ENCODE measurements at regions not wholly inside any gene's neighbourhood (a gene's known extent, or its start where the extent isn't known, plus 50 kb on each side); places are given as distances from the start of the nearest gene placed in this dataset.
"Not testable (repeated sequence)": the region's sequence is repeated elsewhere in the genome, so short reads cannot be mapped to it uniquely, and the experiment has no call there.

GRCh38 chr21:9663914-9664729, 857.3 kb upstream of the TPTE start:
- H3K9me3 Mint-ChIP-seq, H3K36me3 Mint-ChIP-seq, H3K27ac Mint-ChIP-seq, H3K4me3 Mint-ChIP-seq, H3K4me1 Mint-ChIP-seq, H3K27me3 Mint-ChIP-seq: not testable (repeated sequence)

GRCh38 chr21:9675811-9676210, 845.6 kb upstream of the TPTE start:
- not testable (repeated sequence) for H3K4me1 Mint-ChIP-seq, H3K27me3 Mint-ChIP-seq, H3K9me3 Mint-ChIP-seq

GRCh38 chr21:9679029-9679428, 842.4 kb upstream of the TPTE start:
- not testable (repeated sequence) for H3K36me3 Mint-ChIP-seq, H3K4me3 Mint-ChIP-seq, H3K9me3 Mint-ChIP-seq, H3K4me1 Mint-ChIP-seq, H3K27me3 Mint-ChIP-seq, H3K27ac Mint-ChIP-seq

More at GRCh38 chr21:9675811-9676210, 845.6 kb upstream of the TPTE start:
- H3K36me3 Mint-ChIP-seq, H3K4me3 Mint-ChIP-seq, H3K27ac Mint-ChIP-seq: not testable (repeated sequence)

GRCh38 chr21:9688945-9689344, 832.4 kb upstream of the TPTE start:
- not testable (repeated sequence) for H3K27me3 Mint-ChIP-seq, H3K36me3 Mint-ChIP-seq, H3K9me3 Mint-ChIP-seq, H3K4me1 Mint-ChIP-seq, H3K4me3 Mint-ChIP-seq, H3K27ac Mint-ChIP-seq

- not testable (repeated sequence) for H3K27ac Mint-ChIP-seq, H3K36me3 Mint-ChIP-seq, H3K4me3 Mint-ChIP-seq, H3K4me1 Mint-ChIP-seq, H3K9me3 Mint-ChIP-seq, H3K27me3 Mint-ChIP-seq
These were observed 830.4 kb upstream of the TPTE start for GRCh38 chr21:9690981-9691380.

- not testable (repeated sequence) for H3K27me3 Mint-ChIP-seq, H3K9me3 Mint-ChIP-seq, H3K4me1 Mint-ChIP-seq, H3K36me3 Mint-ChIP-seq, H3K4me3 Mint-ChIP-seq, H3K27ac Mint-ChIP-seq
These were observed 825.6 kb upstream of the TPTE start for GRCh38 chr21:9695759-9696158.

DNA sequence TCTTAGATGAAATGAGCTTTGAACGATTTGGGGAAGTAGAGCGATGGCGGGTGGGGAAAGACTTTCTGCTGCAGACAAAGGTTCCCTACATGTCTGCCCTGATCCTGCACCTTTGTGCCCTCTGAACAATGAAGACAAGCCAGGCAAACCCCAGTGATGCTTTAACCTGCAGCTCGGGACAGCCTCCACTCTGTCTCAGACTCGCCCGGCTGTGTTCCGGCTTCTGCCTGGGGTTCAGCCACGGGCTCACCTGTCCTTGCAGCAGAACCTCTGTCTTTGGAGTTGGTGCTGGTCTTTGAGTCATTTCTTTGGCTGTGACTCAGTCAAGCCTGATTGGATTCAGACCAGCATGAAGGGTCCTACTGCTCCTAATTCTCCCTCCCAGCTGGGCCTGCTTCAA, 823.6 kb upstream of the TPTE start:
- H3K9me3 Mint-ChIP-seq, H3K4me1 Mint-ChIP-seq, H3K36me3 Mint-ChIP-seq, H3K27ac Mint-ChIP-seq, H3K27me3 Mint-ChIP-seq, H3K4me3 Mint-ChIP-seq: not testable (repeated sequence)

GRCh38 chr21:9705016-9705415, 816.4 kb upstream of the TPTE start:
- H3K27me3 Mint-ChIP-seq, H3K9me3 Mint-ChIP-seq, H3K36me3 Mint-ChIP-seq, H3K4me3 Mint-ChIP-seq, H3K4me1 Mint-ChIP-seq, H3K27ac Mint-ChIP-seq: not testable (repeated sequence)

GRCh38 chr21:9705455-9705854, 815.9 kb upstream of the TPTE start:
- H3K9me3 Mint-ChIP-seq, H3K36me3 Mint-ChIP-seq, H3K4me3 Mint-ChIP-seq, H3K27ac Mint-ChIP-seq, H3K27me3 Mint-ChIP-seq, H3K4me1 Mint-ChIP-seq: not testable (repeated sequence)

DNA sequence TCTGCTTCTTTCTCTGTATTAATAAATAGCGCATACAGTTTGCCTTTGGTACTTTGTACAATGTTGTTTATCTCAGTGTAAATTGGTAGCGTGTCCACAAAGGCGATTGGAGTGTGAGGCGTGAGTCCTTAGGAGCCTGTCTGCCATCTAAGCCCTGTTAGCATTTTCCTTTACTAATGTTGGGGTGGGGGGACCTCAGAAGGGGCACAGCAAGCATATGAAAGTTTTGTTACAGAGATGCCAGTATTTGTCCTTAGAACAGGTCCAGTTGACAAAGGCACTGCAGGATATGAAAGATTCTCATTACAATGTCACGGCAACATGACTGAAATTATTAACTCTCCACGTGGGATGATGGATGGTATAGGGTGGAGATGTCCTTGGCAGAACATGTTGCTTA, 796.8 kb upstream of the TPTE start:
- H3K27ac Mint-ChIP-seq, H3K4me1 Mint-ChIP-seq, H3K4me3 Mint-ChIP-seq, H3K27me3 Mint-ChIP-seq, H3K36me3 Mint-ChIP-seq: not testable (repeated sequence)
- peaks cover 7 to 13% (median 10%) of the 10 kb centered on the region in 3 donors for H3K9me3 Mint-ChIP-seq

GRCh38 chr21:9727187-9727586, 794.2 kb upstream of the TPTE start:
- not testable (repeated sequence) for H3K27ac Mint-ChIP-seq, H3K27me3 Mint-ChIP-seq, H3K36me3 Mint-ChIP-seq, H3K4me1 Mint-ChIP-seq, H3K4me3 Mint-ChIP-seq
- peaks cover 7 to 13% (median 10%) of the 10 kb centered on the region in 3 donors for H3K9me3 Mint-ChIP-seq

DNA sequence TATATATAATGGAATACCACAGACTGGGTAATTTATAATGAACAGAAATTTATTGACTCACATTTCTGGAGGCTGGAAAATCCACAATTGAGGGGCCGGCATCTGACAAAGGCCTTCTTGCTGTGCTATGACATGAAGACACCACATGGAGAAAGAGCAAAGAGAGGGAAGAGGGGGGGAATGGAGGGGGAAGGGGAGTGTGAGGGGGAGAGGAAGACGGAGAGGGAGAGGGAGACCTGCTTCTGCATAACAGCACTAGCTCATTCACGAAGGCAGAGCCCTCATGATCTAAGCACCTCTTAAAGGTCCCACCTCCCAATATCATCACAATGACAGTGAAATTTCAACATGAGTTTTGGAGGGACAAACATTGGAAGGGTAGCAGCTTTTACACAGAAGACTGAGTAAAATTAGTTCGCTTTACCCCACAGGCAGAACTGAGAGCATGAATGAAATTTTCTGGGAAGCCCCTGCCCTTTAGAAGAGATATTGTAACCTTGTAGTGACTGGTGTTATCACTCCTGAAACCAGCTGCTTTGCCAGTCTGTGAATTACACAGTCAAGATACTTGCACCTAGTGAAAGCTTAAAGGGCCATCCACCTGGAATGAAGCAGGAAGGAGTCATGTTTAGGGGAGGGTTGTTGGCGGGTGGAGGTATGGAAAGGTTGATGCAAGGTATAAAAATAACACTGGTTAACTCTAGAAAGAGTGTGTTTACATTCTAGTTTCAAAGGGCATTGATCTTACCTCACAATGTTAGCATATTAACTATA, 793.0 kb upstream of the TPTE start:
- not testable (repeated sequence) for H3K27ac Mint-ChIP-seq, H3K27me3 Mint-ChIP-seq, H3K4me3 Mint-ChIP-seq, H3K4me1 Mint-ChIP-seq, H3K36me3 Mint-ChIP-seq
- peaks cover 7 to 13% (median 10%) of the 10 kb centered on the region in 3 donors for H3K9me3 Mint-ChIP-seq

- Mint-ChIP-seq H3K36me3 (no peaks in the 10 kb centered on the region), H3K27ac (no peak overlapping the region), H3K4me3 (no peak overlapping the region), H3K9me3 (peaks cover 5 to 13% (median 10%) of the 10 kb centered on the region in 3 donors), H3K4me1 (no peaks in the 10 kb centered on the region), H3K27me3 (no peaks in the 10 kb centered on the region)
These were observed 790.5 kb upstream of the TPTE start for GRCh38 chr21:9730866-9731265.

GRCh38 chr21:9731317-9731716, 790.1 kb upstream of the TPTE start:
- H3K36me3 Mint-ChIP-seq, H3K27ac Mint-ChIP-seq, H3K4me1 Mint-ChIP-seq, H3K4me3 Mint-ChIP-seq, H3K27me3 Mint-ChIP-seq: not testable (repeated sequence)
- peaks cover 5 to 13% (median 10%) of the 10 kb centered on the region in 3 donors for H3K9me3 Mint-ChIP-seq

DNA sequence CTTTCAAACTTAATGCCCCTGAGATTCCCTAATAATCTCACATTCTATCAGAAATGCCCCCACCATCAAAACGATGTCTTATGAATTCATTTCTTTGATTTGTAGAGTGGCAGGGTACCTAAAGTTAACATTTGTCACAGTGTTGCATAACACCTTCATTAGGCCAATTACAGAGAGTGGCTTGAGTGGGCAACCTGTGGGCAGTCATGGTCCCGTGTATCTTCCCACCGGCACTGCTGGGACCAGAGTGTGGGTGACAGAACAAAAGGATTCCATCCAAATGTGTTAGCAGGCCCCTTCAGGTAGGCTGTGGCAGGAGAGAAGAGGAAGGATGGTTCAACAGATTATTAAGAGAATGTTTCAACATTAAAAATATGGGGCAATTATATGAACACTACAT, 788.8 kb upstream of the TPTE start:
- H3K4me1 Mint-ChIP-seq, H3K4me3 Mint-ChIP-seq, H3K27me3 Mint-ChIP-seq, H3K27ac Mint-ChIP-seq, H3K36me3 Mint-ChIP-seq: not testable (repeated sequence)
- H3K9me3 Mint-ChIP-seq: peaks cover 3 to 12% (median 5%) of the 10 kb centered on the region in 3 donors

DNA sequence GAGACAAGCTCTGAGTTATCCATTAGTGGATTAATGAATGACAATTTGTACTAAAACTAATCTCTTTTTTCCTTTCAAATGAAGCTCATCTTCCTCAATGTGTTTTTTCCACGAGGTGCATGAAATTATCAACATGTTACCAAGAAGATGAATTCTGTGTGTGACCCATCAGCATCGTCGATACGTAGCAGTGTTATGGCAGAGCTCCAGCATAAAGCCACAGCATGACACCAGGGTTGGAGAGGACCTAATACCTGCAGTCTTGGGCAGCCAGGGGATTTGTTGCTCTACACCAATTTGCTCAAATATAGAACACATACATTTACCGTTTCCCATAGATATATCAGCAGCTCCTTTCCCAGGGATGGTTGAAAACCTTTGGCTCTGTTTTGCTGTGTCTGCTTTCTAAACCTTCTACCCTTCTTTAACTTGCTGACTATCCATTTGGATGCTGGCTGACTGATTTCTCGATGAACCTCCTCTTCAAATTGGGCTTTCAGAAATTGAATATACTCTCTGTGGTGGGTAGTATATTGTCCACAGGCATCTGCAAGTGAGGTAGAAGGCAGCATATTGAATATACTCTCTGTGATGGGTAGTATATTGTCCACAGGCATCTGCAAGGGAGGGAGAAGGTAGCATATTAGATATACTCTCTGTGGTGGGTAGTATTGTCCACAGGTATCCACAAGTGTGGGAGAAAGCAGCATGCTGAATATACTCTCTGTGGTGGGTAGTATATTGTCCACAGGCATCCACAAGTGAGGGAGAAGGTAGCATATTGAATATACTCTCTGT, 787.4 kb upstream of the TPTE start:
- not testable (repeated sequence) for H3K4me3 Mint-ChIP-seq

More for the DNA sequence above, 787.4 kb upstream of the TPTE start:
- H3K4me1 Mint-ChIP-seq, H3K27me3 Mint-ChIP-seq, H3K9me3 Mint-ChIP-seq, H3K36me3 Mint-ChIP-seq, H3K27ac Mint-ChIP-seq: not testable (repeated sequence)

Measured in IgD-negative memory B cell (primary cell).